ENCODE measurements at regions not wholly inside any gene's neighbourhood (a gene's known extent, or its start where the extent isn't known, plus 50 kb on each side); places are given as distances from the start of the nearest gene placed in this dataset.

DNA sequence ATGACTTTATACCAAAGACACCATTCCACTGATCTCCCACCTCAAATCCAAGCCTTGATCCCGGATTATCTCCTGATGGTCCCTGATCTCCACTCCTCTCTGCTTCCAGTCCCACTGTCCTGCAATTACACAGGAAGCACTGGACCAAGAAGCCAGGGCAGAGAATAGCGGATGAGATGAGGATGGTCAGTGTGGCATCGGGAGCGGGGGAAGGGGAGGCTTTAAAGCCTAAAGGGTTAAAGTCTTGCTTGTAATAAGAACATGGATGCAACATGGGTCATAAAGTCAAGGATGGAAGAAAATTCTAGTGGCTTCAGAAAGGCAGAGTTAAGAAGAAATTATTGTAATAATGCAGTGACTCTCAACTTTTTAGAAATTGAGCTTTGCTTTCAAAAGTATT, 364.0 kb upstream of the DUSP10 start:
- Histone ChIP-seq H2AFZ (no peak overlapping the region), H3K27ac (no peak overlapping the region), H3K4me2 (no peak overlapping the region), H3K79me2 (ENCODE audit: low read depth) (no peaks in the 10 kb centered on the region), H3K27me3 (ENCODE audit: insufficient read depth, low read depth) (no peaks in the 10 kb centered on the region), H3K9me2 (ENCODE audit: insufficient read depth) (no peaks in the 10 kb centered on the region), H3K4me1 (replicated peaks; ENCODE audit: insufficient read depth) (peaks cover 6% of the 10 kb centered on the region; the same call in 1 of the 2 replicates), H4K20me1 (ENCODE audit: insufficient read depth) (no peaks in the 10 kb centered on the region), H3K9me3 (ENCODE audit: insufficient read depth, low read depth) (no peaks in the 10 kb centered on the region), H3F3A (ENCODE audit: insufficient read depth, low read depth) (no peaks in the 10 kb centered on the region), H3K36me3 (ENCODE audit: low read depth) (no peaks in the 10 kb centered on the region), H3K4me3 (no peak overlapping the region)
- BruUV-seq (replicated peaks) = no TSS peak
- DNase-seq = no peak
- CTCF ChIA-PET = no interaction called here
- TF ChIP-seq CTCF (conservative IDR thresholded peaks at IDR 0.05) = no peak
- TF ChIP-seq EZH2 (IDR thresholded peaks at IDR 0.05; ENCODE audit: low read depth) = no peak
- intact Hi-C loops (cut with micrococcal nuclease; ENCODE audit: unreplicated experiment) = loop anchor here (1.0 kb wide), 3 partner anchors 219 to 363 kb away; no protein-coding TSS in a partner anchor
- POLR2A ChIA-PET (ENCODE audit: unreplicated experiment) = no interaction called here

GRCh38 chr1:222105393-222105737, 363.5 kb upstream of the DUSP10 start:
- peaks cover 6% of the 10 kb centered on the region; the same call in 1 of the 2 replicates for H3K4me1 ChIP-seq (replicated peaks; ENCODE audit: insufficient read depth)
- no peaks in the 10 kb centered on the region for H3K27me3 ChIP-seq (ENCODE audit: insufficient read depth, low read depth)
- no peaks in the 10 kb centered on the region for H3K9me3 ChIP-seq (ENCODE audit: insufficient read depth, low read depth)
- H2AFZ ChIP-seq = no peak overlapping the region
- H3K79me2 ChIP-seq (ENCODE audit: low read depth) = no peaks in the 10 kb centered on the region
- no peak overlapping the region for H3K4me2 ChIP-seq
- no peaks in the 10 kb centered on the region for H3F3A ChIP-seq (ENCODE audit: insufficient read depth, low read depth)
- H3K9me2 ChIP-seq (ENCODE audit: insufficient read depth) = no peaks in the 10 kb centered on the region
- ChIA-PET POLR2A (ENCODE audit: unreplicated experiment) (no interaction called here), CTCF (no interaction called here)
- H3K4me3 ChIP-seq = no peak overlapping the region
- H3K36me3 ChIP-seq (ENCODE audit: low read depth) = no peaks in the 10 kb centered on the region
- TF ChIP-seq EZH2 (IDR thresholded peaks at IDR 0.05; ENCODE audit: low read depth) = no peak
- peak; percentile 33; the same call in 1 of the 2 replicates for TF ChIP-seq CTCF (conservative IDR thresholded peaks at IDR 0.05)
- H4K20me1 ChIP-seq (ENCODE audit: insufficient read depth) = no peaks in the 10 kb centered on the region
- H3K27ac ChIP-seq = no peak overlapping the region
- no TSS peak for BruUV-seq (replicated peaks)
- peak in 1 of 2 experiments; percentile 61 for DNase-seq
- intact Hi-C loops (cut with micrococcal nuclease; ENCODE audit: unreplicated experiment) = loop anchor here (1.0 kb wide), 3 partner anchors 218 to 362 kb away; no protein-coding TSS in a partner anchor

DNA sequence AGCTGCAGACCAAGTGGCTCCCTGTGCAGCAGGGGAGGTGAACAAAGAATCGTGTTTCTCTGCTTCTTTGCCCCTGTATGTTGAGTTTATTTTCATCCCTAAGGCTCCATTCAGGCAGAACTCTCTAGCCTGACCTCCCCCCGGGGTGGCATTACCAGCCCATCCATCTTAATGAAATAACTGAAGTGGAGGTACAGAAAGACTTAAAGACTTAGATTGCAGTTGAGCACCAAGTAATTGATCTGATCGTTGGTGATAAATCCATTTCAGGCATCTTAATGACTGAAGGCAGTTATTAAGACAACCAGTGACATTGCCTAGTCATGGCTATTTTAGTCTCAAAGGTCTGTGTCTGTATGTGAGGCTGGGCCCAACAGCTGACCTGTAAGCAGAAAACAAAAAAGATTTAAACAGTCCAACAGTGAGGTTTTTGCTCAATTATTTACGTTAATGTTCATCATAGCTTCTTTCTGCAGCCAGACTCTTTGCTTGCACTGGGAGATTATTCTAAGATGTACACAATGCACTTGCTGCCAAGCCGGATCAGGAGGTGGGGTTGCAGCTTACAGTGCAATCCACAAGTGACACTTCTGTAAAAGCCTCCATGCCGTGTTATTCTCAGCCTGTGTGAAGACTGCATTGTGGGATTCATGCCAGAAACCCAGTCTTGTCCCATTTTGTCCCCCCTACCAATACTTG, 363.0 kb upstream of the DUSP10 start:
- Histone ChIP-seq H3K79me2 (ENCODE audit: low read depth) (no peaks in the 10 kb centered on the region), H3K27ac (no peak overlapping the region), H3K9me3 (ENCODE audit: insufficient read depth, low read depth) (no peaks in the 10 kb centered on the region), H3K9me2 (ENCODE audit: insufficient read depth) (no peaks in the 10 kb centered on the region), H3K4me2 (no peak overlapping the region), H3K4me3 (no peak overlapping the region), H3K27me3 (ENCODE audit: insufficient read depth, low read depth) (no peaks in the 10 kb centered on the region), H3K4me1 (replicated peaks; ENCODE audit: insufficient read depth) (peaks cover 6% of the 10 kb centered on the region; the same call in 1 of the 2 replicates), H3F3A (ENCODE audit: insufficient read depth, low read depth) (no peaks in the 10 kb centered on the region), H3K36me3 (ENCODE audit: low read depth) (no peaks in the 10 kb centered on the region), H4K20me1 (ENCODE audit: insufficient read depth) (no peaks in the 10 kb centered on the region), H2AFZ (no peak overlapping the region)
- POLR2A ChIA-PET (ENCODE audit: unreplicated experiment) = no interaction called here
- TF ChIP-seq EZH2 (IDR thresholded peaks at IDR 0.05; ENCODE audit: low read depth) = no peak
- TF ChIP-seq CTCF (conservative IDR thresholded peaks at IDR 0.05) = no peak
- intact Hi-C loops (cut with micrococcal nuclease; ENCODE audit: unreplicated experiment) = loop anchor here (1.0 kb wide), 3 partner anchors 218 to 362 kb away; no protein-coding TSS in a partner anchor
- BruUV-seq (replicated peaks) = no TSS peak
- DNase-seq = no peak
- CTCF ChIA-PET = no interaction called here

Data from PC-9 (cell line).